ENCODE measurements at regions not wholly inside any gene's neighbourhood (a gene's known extent, or its start where the extent isn't known, plus 50 kb on each side); places are given as distances from the start of the nearest gene placed in this dataset.

GRCh38 chr3:64918989-64919388 is 231.2 kb upstream of the ADAMTS9 start:
- TF ChIP-seq CTCF (IDR thresholded peaks at IDR 0.05) (no peak), ZFX (IDR thresholded peaks at IDR 0.05; ENCODE audit: borderline replicate concordance) (no peak)
